Ecto neural progenitor cell (in vitro differentiated cells): ENCODE measurements at regions not wholly inside any gene's neighbourhood (a gene's known extent, or its start where the extent isn't known, plus 50 kb on each side); places are given as distances from the start of the nearest gene placed in this dataset.
"Not testable (repeated sequence)": the region's sequence is repeated elsewhere in the genome, so short reads cannot be mapped to it uniquely, and the experiment has no call there.

ENCODE experiments used
- DNase-seq: peaks from one replicate; pipeline ENCODE4 v3.0.0-alpha.2; 2018; ENCODE audit warnings: low spot score

- DNase-seq = no peak
These were observed 128.0 kb downstream of the BARX2 start for GRCh38 chr11:129503646-129504045.

DNA sequence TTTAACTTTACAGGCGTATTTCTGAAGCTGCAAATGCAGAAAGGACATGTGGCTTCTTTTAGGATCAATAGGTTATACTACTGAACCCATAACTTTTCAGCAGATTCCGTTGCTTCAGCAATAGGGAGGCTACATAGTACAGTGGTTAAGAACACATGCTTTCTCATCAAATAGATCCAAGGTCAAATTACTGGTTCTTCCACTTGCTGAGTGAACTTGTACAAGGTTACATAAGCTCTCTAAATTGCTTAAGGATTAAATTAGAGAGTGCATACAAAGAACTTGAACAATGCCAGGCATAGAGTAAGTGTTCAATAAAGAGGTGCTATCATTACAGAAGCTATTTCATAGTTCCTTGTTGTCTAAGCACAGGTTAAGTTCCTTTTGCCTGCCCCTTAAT is 129.6 kb downstream of the BARX2 start:
- DNase-seq = no peak

DNA sequence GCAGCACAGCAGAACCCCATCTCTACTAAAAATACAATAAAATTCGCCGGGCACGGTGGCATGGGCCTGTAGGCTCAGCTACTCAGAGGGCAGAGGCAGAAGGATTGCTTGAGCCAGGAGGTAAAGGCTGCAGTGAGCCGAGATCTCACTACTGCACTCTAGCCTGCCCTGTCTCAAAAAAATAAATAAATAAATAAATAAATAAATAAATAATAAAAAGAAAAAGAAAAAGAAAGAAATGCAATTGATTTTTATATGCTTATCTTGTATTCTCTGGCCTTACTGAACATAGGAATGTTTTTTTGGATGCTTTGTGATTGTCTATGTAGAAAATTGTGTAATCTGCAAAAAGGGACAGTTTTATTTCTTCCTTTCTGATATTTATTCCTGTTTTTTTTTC is 132.5 kb downstream of the BARX2 start:
- DNase-seq = no peak

GRCh38 chr11:129528296-129528695 is 152.6 kb downstream of the BARX2 start:
- no peak for DNase-seq

GRCh38 chr11:129530154-129530895 is 154.7 kb downstream of the BARX2 start:
- no peak for DNase-seq

- DNase-seq = no peak
These were observed 157.7 kb downstream of the BARX2 start for GRCh38 chr11:129533395-129533794.

DNA sequence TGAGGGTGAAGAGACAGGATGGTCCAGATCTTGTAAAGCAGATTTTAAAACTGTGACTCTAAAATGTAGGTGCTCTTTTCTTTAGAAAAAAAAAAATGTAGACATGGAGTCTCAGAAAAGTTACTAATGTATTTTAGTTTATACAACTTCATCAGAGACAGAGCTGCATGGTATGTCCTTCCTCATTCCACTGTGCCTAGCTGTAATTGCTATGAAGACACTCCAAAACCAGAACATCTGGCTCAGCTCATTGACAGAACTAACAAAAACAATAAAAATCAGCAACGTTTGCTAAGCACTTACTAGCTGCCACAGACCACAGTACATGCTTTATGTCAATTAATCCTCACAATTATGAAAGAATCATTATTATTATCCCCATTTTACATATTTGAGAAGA is 160.7 kb downstream of the BARX2 start:
- no peak for DNase-seq

GRCh38 chr11:129538323-129538722 is 162.7 kb downstream of the BARX2 start:
- DNase-seq = no peak

- DNase-seq = no peak
These were observed 168.1 kb downstream of the BARX2 start for GRCh38 chr11:129543515-129544290.

GRCh38 chr11:129544691-129545090 is 169.0 kb downstream of the BARX2 start:
- DNase-seq = no peak

DNA sequence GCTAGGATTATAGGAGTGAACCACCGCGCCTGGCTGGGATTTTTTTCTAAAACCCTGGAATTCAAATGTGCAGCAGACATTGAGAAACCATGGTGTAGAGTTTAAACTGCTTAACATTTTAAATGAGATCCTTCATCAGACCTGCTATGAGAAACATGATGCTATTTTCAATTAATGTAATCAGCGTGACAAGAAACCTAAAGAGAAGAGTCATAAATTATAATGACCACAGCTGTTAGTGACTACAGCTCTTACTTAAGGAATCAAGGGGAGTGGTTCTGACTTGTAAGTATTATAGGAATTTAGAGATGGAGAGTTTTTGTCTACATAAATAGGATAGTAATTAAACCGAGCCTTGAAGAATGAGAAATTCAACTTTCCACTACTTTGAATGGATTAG is 170.6 kb downstream of the BARX2 start:
- DNase-seq = no peak

GRCh38 chr11:129557421-129557820 is 181.8 kb downstream of the BARX2 start:
- no peak for DNase-seq

- no peak for DNase-seq
These were observed 193.4 kb downstream of the BARX2 start for GRCh38 chr11:129569007-129569406.

DNA sequence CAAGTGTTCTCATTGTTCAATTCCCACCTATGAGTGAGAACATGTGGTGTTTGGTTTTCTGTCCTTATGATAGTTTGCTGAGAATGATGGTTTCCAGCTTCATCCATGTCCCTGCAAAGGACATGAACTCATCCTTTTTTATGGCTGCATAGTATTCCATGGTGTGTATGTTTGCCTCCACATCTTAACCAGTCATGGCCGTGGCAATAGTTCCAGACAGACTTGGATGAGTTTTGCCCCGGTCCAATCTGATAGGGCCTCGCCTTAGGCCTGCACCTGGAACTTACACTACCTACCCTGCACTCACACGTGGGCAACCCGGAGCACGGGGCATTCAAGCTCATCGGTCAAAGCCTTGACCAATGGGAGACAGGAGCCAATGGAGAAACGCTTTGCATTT is 197.0 kb downstream of the BARX2 start:
- not testable (repeated sequence) for DNase-seq

DNA sequence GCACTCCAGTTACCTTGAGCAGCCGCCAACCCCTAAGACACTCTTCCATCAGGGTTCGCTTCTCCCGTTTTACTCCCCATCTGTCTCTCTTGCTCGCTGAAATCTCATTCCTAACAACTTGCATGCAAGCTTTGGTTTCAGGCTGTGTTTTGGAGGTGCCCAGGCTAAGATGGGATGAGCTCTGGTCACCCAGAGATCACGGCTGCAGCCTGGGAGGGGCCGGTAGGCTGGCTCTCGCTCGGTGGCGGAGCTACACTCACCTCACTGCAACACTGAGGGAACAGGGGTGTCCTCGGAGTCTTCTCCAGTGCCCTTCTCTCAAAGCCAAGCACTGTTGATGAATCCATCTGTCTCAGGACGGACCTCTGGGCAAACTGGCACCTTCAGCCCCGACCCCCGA is 197.5 kb downstream of the BARX2 start:
- no peak for DNase-seq

- DNase-seq = no peak
These were observed 198.8 kb downstream of the BARX2 start for GRCh38 chr11:129574431-129574830.

GRCh38 chr11:129576652-129577051 is 201.0 kb downstream of the BARX2 start:
- no peak for DNase-seq

DNA sequence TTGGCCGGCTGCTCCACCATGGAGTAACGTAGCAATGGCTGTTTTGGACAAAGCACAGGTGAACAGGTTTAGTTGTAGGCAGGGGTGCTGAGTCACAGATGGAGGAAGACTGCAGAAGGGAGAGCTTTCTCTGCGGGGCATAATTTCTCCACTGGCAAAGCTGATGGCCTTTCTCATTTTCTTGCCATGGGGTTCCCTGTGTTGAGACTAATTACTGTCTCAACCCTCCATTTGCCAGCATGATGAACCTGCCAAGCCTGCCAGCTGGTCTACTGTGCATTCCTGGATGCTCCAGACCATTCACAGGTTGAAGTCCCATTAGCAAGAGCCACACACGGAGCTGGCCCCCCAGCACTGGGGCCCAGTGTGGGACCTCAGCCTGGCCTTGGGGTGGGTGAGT is 202.4 kb downstream of the BARX2 start:
- DNase-seq = no peak

DNA sequence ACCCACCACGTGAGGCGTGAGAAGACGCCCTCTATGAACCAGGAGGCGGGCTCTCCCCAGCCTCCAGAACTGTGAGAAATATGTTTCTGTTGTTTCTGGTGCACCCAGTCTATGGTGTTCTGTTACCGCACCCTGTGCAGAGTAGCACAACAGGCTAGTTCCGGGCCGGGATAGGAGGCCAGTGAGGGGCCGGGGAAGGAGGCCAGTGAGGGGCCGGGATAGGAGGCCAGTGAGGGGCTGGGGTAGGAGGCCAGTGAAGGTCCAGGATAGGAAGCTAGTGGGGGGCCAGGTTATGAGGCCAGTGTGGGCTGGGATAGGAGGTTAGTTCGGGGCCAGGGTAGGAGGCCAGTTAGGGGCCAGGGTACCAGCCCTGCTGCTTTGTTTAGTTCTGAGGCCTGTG is 204.6 kb downstream of the BARX2 start:
- DNase-seq = no peak

- no peak for DNase-seq
These were observed 208.7 kb downstream of the BARX2 start for GRCh38 chr11:129584316-129584715.

DNA sequence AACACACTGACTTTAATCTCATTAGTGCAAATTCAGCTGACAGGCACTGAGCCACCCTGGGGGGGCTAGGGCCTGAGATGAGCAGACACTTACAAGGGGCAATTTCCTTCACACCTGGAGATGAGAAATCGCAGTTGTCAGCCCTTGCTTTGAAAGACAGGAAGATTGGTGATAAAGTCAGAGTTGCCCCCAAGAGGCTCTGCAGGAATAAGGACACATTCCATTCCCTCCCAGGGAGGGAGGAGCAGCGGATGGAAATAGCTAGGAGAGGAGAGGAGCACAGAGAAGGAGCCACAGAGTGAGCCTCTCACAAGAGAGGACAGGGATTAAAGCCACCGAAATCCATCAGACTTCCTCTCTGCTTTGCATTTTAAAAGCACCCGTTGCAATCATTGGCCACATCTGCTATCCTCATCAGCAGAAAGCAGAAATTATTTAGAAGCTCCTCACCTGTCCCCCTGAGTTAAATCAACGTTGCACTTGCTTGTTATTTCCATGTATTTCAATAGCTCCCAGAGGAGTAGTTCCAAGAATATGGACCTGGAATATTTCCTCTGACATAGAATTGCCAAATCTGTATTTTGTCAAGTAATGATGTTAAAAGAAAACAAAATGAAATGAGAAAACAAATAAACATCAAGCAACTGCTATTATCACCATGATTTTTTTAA is 213.7 kb downstream of the BARX2 start:
- DNase-seq = no peak

DNA sequence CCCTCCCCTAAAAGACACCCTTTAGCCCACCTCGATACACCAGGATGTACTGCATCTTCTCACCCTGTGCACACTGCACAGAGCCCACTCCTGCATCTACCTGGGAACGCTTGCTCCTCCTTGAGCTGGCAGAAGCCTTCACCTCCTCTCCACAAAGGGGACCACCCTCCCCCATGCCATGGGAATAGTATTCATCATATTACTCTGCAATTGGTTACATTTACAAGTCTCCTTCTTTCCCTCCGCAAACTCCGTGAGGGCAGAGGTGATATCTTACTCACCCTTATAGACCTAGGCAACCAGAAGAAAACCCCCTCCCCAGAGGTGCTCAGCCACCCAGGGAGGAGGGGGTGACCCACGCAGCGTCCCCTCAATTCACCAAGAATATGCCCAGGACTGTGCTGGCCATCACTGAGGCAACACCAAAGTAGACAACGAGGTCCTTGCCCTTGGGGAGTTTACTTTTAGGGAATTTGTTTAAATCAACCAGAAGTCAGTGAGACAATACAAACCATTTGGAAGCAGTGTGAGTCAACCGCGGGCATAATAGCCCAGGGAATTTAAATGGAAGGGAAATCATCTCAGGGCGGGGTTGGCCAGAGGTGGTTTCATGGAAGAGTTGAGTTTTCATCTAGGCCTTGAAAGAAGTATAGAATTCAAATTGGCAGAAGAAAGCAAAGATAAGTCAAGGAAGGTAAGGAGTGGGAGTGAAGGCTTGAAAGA is 214.5 kb downstream of the BARX2 start:
- no peak for DNase-seq
